ENCODE measurements at regions not wholly inside any gene's neighbourhood (a gene's known extent, or its start where the extent isn't known, plus 50 kb on each side); places are given as distances from the start of the nearest gene placed in this dataset.

GRCh38 chr9:119709431-119709830 is 340.2 kb upstream of the BRINP1 start (continued):
- TF ChIP-seq, protein P1, sequence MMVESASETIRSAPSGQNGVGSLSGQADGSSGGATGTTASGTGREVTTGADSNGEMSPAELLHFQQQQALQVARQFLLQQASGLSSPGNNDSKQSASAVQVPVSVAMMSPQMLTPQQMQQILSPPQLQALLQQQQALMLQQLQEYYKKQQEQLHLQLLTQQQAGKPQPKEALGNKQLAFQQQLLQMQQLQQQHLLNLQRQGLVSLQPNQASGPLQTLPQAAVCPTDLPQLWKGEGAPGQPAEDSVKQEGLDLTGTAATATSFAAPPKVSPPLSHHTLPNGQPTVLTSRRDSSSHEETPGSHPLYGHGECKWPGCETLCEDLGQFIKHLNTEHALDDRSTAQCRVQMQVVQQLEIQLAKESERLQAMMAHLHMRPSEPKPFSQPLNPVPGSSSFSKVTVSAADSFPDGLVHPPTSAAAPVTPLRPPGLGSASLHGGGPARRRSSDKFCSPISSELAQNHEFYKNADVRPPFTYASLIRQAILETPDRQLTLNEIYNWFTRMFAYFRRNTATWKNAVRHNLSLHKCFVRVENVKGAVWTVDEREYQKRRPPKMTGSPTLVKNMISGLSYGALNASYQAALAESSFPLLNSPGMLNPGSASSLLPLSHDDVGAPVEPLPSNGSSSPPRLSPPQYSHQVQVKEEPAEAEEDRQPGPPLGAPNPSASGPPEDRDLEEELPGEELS (CRISPR knock-in tag; IDR thresholded peaks at IDR 0.05): no peak
- TF ChIP-seq SOX15 (CRISPR knock-in tag; IDR thresholded peaks at IDR 0.05): no peak
- TF ChIP-seq ZBTB21 (CRISPR knock-in tag; IDR thresholded peaks at IDR 0.05; ENCODE audit: borderline replicate concordance): no peak
- no peak for TF ChIP-seq NFE2L1 (CRISPR knock-in tag; IDR thresholded peaks at IDR 0.05)
- no peak for TF ChIP-seq CREM (CRISPR knock-in tag; IDR thresholded peaks at IDR 0.05)
- TF ChIP-seq ZMAT4 (CRISPR knock-in tag; IDR thresholded peaks at IDR 0.05): no peak

DNA sequence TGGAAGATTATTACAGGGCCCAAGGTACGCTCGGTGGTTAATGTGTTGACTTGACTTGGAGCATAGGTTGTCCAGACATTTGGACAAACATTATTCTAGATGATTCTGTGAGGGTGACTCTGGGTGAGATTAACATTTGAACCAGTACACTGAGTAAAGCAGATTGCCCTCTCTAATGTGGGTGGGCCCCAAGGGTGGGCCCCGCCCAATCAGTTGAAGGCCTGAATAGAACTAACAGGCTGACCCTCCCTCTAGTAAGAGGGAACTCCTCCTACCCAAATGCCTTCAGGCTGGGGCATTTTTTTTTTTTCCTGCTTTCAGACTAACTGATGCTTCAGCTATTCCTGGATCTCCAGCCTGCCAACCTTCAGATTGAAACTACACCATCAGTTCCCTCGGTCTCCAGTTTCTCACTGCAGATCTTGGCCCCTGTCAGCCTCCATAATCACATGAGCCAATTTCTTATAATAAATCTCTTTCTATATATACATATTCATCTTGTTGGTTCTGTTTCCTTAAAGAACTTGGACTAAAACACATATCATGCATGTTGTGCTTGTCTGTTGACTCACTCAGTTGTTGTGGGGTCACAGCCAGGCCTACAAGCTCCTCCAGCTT is 338.1 kb upstream of the BRINP1 start:
- POLR2A ChIA-PET: no interaction called here
- CTCF ChIA-PET: no interaction called here
- no peak overlapping the region for H3K27ac Mint-ChIP-seq

DNA sequence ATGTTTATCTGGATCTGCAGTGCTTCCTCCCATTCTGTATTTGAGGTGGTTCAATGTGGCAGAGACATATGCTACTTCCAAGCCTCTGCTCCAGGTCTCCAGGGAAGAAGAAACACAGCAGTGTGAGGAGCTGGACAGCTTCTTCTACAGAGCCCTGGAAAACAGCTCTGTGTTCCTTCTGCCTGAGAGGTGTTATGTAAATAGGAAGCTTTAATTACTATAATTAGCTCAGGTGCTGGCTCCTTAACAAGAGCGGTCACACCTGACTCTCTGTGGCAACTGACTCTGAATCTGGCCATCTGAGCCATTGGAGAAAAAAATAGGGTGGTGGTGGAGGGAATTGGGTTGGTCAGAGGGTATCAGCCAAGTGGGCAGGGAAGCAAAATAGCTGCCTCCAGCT is 332.4 kb upstream of the BRINP1 start:
- H3K27me3 Mint-ChIP-seq (ENCODE audit: low read depth): no peaks in the 10 kb centered on the region; the same call in 1 of the 2 replicates
- no peak overlapping the region for H3K4me3 Mint-ChIP-seq
- H3K27ac Mint-ChIP-seq: no peak overlapping the region
- TF ChIP-seq TP53 (CRISPR knock-in tag; IDR thresholded peaks at IDR 0.05) (no peak), ZNF121 (CRISPR knock-in tag; IDR thresholded peaks at IDR 0.05) (no peak), NR3C1 (CRISPR knock-in tag; conservative IDR thresholded peaks at IDR 0.05; ENCODE audit: low read depth) (no peak), IRF2 (CRISPR knock-in tag; IDR thresholded peaks at IDR 0.05; ENCODE audit: borderline replicate concordance, low read depth) (no peak), FOXP1 (CRISPR knock-in tag; IDR thresholded peaks at IDR 0.05; ENCODE audit: borderline replicate concordance) (no peak), ATF6 (CRISPR knock-in tag; IDR thresholded peaks at IDR 0.05) (no peak), NR2C2 (CRISPR knock-in tag; IDR thresholded peaks at IDR 0.05) (no peak), ZNF317 (CRISPR knock-in tag; IDR thresholded peaks at IDR 0.05; ENCODE audit: borderline replicate concordance, low read depth) (no peak), OVOL2 (CRISPR knock-in tag; IDR thresholded peaks at IDR 0.05; ENCODE audit: borderline replicate concordance) (no peak), SMAD3 (CRISPR knock-in tag; IDR thresholded peaks at IDR 0.05; ENCODE audit: borderline replicate concordance) (no peak), ZNF232 (CRISPR knock-in tag; IDR thresholded peaks at IDR 0.05) (no peak), MXD4 (CRISPR knock-in tag; IDR thresholded peaks at IDR 0.05; ENCODE audit: borderline replicate concordance) (no peak), ATF2 (CRISPR knock-in tag; IDR thresholded peaks at IDR 0.05; ENCODE audit: borderline replicate concordance, low read depth) (no peak)
- ChIA-PET POLR2A (no interaction called here), CTCF (no interaction called here)
- ATAC-seq (no peak), DNase-seq (ENCODE audit: low spot score) (no peak)
- no peaks in the 10 kb centered on the region for H3K9me3 Mint-ChIP-seq
- H3K36me3 Mint-ChIP-seq: no peaks in the 10 kb centered on the region
- H3K4me1 Mint-ChIP-seq: peaks cover 18% of the 10 kb centered on the region

More for the DNA sequence above, 338.1 kb upstream of the BRINP1 start:
- H3K4me3 Mint-ChIP-seq: no peak overlapping the region
- H3K36me3 Mint-ChIP-seq: no peaks in the 10 kb centered on the region
- H3K9me3 Mint-ChIP-seq: no peaks in the 10 kb centered on the region
- TF ChIP-seq ZNF423 (CRISPR knock-in tag; IDR thresholded peaks at IDR 0.05): no peak
- TF ChIP-seq ZNF396 (CRISPR knock-in tag; IDR thresholded peaks at IDR 0.05; ENCODE audit: borderline replicate concordance): no peak
- DNase-seq (ENCODE audit: low spot score): no peak
- no peaks in the 10 kb centered on the region; the same call in 1 of the 2 replicates for H3K27me3 Mint-ChIP-seq (ENCODE audit: low read depth)
- no peak for ATAC-seq
- peaks cover 3% of the 10 kb centered on the region; the same call in 1 of the 2 replicates for H3K4me1 Mint-ChIP-seq
